ENCODE measurements at regions not wholly inside any gene's neighbourhood (a gene's known extent, or its start where the extent isn't known, plus 50 kb on each side); places are given as distances from the start of the nearest gene placed in this dataset.

GRCh38 chr1:204752688-204753040, 67.1 kb upstream of the LRRN2 start:
- Histone ChIP-seq H3K36me3 (ENCODE audit: low read depth) (no peaks in the 10 kb centered on the region), H3K4me3 (ENCODE audit: severe bottlenecking) (no peak overlapping the region), H3K9me3 (ENCODE audit: severe bottlenecking) (no peaks in the 10 kb centered on the region), H3K4me1 (ENCODE audit: insufficient read depth, poor library complexity, severe bottlenecking) (no peaks in the 10 kb centered on the region), H3K27me3 (ENCODE audit: insufficient read depth, poor library complexity, severe bottlenecking) (no peaks in the 10 kb centered on the region), H3K27ac (ENCODE audit: poor library complexity, severe bottlenecking) (no peak overlapping the region)
- no peak for DNase-seq (ENCODE audit: low spot score)
- no peak for ATAC-seq (ENCODE audit: low read depth)
- TF ChIP-seq, protein P1, sequence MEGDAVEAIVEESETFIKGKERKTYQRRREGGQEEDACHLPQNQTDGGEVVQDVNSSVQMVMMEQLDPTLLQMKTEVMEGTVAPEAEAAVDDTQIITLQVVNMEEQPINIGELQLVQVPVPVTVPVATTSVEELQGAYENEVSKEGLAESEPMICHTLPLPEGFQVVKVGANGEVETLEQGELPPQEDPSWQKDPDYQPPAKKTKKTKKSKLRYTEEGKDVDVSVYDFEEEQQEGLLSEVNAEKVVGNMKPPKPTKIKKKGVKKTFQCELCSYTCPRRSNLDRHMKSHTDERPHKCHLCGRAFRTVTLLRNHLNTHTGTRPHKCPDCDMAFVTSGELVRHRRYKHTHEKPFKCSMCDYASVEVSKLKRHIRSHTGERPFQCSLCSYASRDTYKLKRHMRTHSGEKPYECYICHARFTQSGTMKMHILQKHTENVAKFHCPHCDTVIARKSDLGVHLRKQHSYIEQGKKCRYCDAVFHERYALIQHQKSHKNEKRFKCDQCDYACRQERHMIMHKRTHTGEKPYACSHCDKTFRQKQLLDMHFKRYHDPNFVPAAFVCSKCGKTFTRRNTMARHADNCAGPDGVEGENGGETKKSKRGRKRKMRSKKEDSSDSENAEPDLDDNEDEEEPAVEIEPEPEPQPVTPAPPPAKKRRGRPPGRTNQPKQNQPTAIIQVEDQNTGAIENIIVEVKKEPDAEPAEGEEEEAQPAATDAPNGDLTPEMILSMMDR (IDR thresholded peaks at IDR 0.05; ENCODE audit: poor library complexity, severe bottlenecking) = no peak

DNA sequence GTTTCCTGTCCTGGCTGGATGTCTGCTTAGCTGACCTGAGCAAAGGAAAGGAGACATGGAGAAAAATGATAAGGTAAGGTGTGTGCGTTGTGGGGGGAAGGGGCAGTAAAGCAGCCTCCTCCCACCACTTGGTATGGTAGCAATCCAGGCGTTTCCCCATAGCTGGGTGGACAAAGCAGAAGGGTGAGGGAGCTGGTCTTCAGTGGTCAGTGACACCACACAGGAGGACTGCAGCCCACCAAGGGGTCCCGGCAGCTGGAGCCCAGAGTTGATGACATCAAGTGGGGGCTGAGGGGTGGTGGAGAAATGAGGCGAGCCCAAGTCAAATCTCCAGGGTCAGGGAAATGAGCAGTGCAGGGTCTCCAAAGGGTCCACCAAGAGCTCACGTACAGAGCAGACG, 69.3 kb upstream of the LRRN2 start:
- no peak for ATAC-seq (ENCODE audit: low read depth)
- no peaks in the 10 kb centered on the region for H3K4me1 ChIP-seq (ENCODE audit: insufficient read depth, poor library complexity, severe bottlenecking)
- no peaks in the 10 kb centered on the region for H3K36me3 ChIP-seq (ENCODE audit: low read depth)
- TF ChIP-seq, protein P1 (IDR thresholded peaks at IDR 0.05; ENCODE audit: poor library complexity, severe bottlenecking) = no peak
- H3K27me3 ChIP-seq (ENCODE audit: insufficient read depth, poor library complexity, severe bottlenecking) = no peaks in the 10 kb centered on the region
- H3K27ac ChIP-seq (ENCODE audit: poor library complexity, severe bottlenecking) = no peak overlapping the region
- DNase-seq (ENCODE audit: low spot score) = no peak
- H3K9me3 ChIP-seq (ENCODE audit: severe bottlenecking) = no peaks in the 10 kb centered on the region
- no peak overlapping the region for H3K4me3 ChIP-seq (ENCODE audit: severe bottlenecking)

GRCh38 chr1:204756349-204756748, 70.8 kb upstream of the LRRN2 start:
- DNase-seq (ENCODE audit: low spot score) (no peak), ATAC-seq (ENCODE audit: low read depth) (no peak)
- H3K27ac ChIP-seq (ENCODE audit: poor library complexity, severe bottlenecking) = no peak overlapping the region
- H3K9me3 ChIP-seq (ENCODE audit: severe bottlenecking) = no peaks in the 10 kb centered on the region
- no peaks in the 10 kb centered on the region for H3K4me1 ChIP-seq (ENCODE audit: insufficient read depth, poor library complexity, severe bottlenecking)
- no peaks in the 10 kb centered on the region for H3K27me3 ChIP-seq (ENCODE audit: insufficient read depth, poor library complexity, severe bottlenecking)
- H3K36me3 ChIP-seq (ENCODE audit: low read depth) = no peaks in the 10 kb centered on the region
- TF ChIP-seq, protein P1 (IDR thresholded peaks at IDR 0.05; ENCODE audit: poor library complexity, severe bottlenecking) = no peak
- no peak overlapping the region for H3K4me3 ChIP-seq (ENCODE audit: severe bottlenecking)

- no peak overlapping the region for H3K4me3 ChIP-seq (ENCODE audit: severe bottlenecking)
- no peaks in the 10 kb centered on the region for H3K4me1 ChIP-seq (ENCODE audit: insufficient read depth, poor library complexity, severe bottlenecking)
- no peak for ATAC-seq (ENCODE audit: low read depth)
- no peaks in the 10 kb centered on the region for H3K9me3 ChIP-seq (ENCODE audit: severe bottlenecking)
- DNase-seq (ENCODE audit: low spot score) = no peak
- no peak overlapping the region for H3K27ac ChIP-seq (ENCODE audit: poor library complexity, severe bottlenecking)
- TF ChIP-seq, protein P1 (IDR thresholded peaks at IDR 0.05; ENCODE audit: poor library complexity, severe bottlenecking) = no peak
- H3K36me3 ChIP-seq (ENCODE audit: low read depth) = no peaks in the 10 kb centered on the region
- H3K27me3 ChIP-seq (ENCODE audit: insufficient read depth, poor library complexity, severe bottlenecking) = no peaks in the 10 kb centered on the region
Observed at GRCh38 chr1:204756811-204757210, 71.3 kb upstream of the LRRN2 start.

DNA sequence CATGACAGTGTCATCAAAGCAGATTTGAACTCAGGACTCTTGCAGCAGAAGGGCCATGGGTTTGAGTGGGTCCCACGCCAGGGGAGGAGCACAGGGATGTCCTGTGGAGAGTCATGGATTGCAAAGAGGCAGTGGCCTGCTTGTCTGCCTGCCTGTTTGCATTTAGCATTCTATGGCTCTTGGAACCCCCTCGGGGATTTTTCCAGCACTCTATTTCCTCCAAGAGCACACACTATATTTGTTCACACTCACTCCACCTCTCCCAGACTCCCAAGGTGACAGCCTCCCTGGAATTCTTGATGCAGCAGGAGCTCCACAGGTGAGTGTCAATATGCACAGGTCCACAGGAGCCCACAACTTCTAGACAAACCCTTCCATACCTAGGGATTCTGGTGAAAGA, 73.1 kb upstream of the LRRN2 start:
- no peaks in the 10 kb centered on the region for H3K4me1 ChIP-seq (ENCODE audit: insufficient read depth, poor library complexity, severe bottlenecking)
- H3K27ac ChIP-seq (ENCODE audit: poor library complexity, severe bottlenecking) = no peak overlapping the region
- no peaks in the 10 kb centered on the region for H3K27me3 ChIP-seq (ENCODE audit: insufficient read depth, poor library complexity, severe bottlenecking)
- ATAC-seq (ENCODE audit: low read depth) (no peak), DNase-seq (ENCODE audit: low spot score) (no peak)
- H3K36me3 ChIP-seq (ENCODE audit: low read depth) = no peaks in the 10 kb centered on the region
- H3K9me3 ChIP-seq (ENCODE audit: severe bottlenecking) = no peaks in the 10 kb centered on the region
- TF ChIP-seq, protein P1 (IDR thresholded peaks at IDR 0.05; ENCODE audit: poor library complexity, severe bottlenecking) = no peak
- H3K4me3 ChIP-seq (ENCODE audit: severe bottlenecking) = no peak overlapping the region

Measured in RWPE2 (cell line).